ENCODE measurements at regions not wholly inside any gene's neighbourhood (a gene's known extent, or its start where the extent isn't known, plus 50 kb on each side); places are given as distances from the start of the nearest gene placed in this dataset.

- DNase-seq: no peak
Measured at GRCh38 chr3:78148986-78149717, 1109.3 kb downstream of the ROBO2 start.

DNA sequence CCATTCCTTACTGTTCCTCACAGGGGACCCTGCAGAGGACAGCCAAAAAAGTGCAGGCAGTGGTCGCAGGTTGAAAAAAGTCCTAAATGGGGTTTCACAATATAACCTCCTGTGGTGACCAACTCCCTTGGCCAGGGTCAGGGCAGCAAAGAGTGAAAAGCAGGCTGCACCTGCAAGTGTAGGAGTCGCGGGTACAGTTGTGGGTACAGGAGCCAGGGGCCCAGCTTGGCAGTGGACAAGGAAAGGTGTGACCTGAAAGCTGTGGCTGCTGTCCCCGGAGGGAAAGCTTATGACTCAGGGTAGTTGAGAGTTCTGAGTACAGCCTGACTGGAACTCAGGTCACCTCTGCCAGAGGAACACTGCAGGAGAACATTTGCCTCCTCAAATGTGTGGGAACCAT, 1114.1 kb downstream of the ROBO2 start:
- no peak for DNase-seq

DNA sequence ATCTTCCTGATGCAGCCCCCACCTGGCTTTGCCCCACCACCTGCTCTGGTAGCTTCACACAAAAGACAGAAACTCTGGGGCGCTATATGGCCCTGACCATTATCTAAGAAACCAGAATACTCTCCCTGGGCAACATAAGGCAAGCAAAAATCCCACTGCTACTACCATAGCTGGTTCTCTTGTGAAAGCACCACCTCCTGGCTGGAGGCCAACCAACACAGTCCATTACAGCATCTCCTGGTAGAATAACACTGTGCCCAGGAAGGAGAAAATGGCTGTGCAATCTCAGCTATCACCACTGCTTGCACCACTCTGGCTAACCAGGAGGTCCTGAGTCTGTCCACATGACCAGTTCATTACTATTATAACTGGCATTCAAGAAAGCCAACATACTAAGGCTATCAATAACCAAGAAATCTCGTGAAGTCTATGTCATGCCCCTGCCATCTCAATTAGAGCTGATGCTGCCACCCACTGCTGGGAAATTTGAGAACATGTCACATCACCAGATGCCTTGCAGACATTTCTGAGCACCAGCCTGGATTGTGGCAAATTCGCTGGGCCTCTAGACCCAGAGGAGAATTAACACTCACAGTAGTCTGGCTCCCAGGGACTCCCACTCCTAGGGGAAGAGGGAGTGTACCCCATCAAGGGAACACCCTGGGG, 1114.8 kb downstream of the ROBO2 start:
- no peak for DNase-seq

DNA sequence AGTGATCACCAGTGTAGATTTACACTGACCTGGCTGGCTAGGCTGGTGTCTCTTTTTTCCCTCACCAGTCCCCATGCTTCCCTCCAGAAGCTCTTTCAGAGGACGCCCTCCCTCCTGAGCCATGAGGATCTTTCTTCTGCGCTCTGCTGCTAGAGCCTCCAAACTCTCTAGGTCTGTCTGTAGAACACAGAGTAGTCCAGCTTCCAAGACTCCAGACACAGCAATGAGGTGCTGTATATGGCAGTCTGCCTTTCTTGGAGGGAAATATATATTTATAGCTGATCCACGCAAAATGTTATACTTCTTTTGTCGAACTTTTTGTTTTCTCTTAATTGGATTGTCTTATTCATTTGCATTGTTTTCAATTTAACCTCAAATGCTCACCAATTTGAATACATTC, 1121.8 kb downstream of the ROBO2 start:
- DNase-seq: no peak

DNA sequence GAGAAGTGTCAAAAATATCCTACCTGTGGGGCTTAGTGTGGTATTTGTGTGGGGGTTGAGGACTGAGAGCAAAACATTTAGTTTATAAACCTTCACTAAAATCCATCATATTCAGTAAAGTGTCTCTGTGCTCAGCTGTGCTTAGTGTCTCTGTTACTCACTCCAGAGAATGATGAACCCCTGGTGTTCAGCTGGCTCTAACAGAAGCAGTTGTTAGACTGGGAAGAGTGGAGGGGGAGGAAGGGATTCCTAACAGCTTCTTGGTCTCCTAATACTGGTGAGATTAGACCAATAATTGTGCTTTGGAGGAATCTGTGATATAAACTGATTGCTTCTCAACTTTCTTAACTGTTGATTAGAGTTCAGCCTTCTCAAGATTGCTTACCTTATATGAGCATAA, 1123.5 kb downstream of the ROBO2 start:
- no peak for DNase-seq

DNA sequence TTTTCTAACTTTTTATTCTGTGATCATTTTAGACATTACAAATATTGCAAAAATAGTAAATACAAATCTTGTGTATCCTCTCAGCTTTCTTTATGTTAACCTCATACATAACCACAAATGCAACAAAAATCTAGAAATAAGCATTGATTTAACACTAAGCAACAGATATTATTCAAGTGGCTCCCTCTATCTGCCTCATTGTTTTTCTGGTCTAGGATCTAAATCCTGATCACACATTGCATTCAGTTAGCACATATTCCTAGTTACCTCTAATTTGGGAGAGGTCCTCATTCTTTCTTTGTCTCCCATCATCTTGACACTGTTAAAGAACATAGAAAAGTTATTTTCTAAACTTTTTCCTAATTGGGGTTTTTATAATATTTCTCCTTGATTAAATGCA, 1126.0 kb downstream of the ROBO2 start:
- no peak for DNase-seq

- no peak for DNase-seq
Measured at GRCh38 chr3:78174821-78175220, 1134.9 kb downstream of the ROBO2 start.

DNA sequence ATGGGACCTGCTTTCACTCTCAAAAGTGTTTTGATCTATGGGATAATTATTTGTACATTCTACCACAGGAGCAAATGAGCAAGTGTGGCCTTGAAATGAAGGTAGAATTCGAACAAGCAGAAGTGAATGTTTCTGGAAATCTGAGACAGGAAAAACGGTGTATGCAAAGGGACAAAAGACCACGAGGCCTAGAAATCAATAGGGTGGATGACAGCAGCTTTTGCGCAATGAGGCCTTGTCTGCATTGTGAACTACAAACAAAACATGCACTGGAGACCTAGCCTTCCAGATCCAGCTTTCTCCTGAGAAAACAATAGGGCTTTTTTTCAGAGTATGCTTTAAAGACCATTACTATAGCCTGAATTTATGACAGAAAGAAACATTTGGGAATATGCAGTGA, 1137.0 kb downstream of the ROBO2 start:
- no peak for DNase-seq

GRCh38 chr3:78177780-78178179, 1137.9 kb downstream of the ROBO2 start:
- no peak for DNase-seq

- DNase-seq: no peak
Measured at GRCh38 chr3:78178209-78178608, 1138.3 kb downstream of the ROBO2 start.

GRCh38 chr3:78178740-78179363, 1139.0 kb downstream of the ROBO2 start:
- DNase-seq: no peak

DNA sequence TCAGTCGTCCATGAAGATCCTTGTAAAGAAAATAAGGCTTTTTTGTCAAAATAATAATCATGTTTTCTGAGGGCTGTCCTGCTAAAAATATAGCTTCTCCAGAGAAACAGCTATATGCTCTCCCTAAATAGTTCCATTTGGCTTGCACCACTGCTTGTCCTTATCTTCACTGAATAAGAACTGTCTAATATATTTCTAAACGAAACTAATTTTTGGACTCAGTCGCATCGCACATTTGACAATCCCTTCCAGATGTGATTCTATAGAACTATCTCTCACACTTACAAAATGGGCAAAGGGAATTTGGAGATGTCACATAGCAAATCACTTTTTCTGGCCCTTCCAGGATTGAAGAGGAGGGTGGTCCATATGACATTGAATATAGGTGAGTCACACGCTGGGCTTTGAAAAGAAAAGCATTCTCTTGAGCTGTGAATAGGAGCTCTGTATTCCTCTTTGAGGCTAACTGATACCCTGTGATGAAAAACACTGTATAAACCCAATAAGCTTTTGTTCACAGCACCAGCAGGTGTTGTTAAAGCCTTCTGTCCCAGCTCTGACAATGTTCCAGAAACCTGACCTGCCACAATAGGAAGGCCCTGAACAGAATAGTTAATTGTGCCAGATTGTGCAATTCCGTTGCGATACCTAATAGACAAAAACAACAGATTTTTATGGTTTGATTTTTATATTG, 1144.2 kb downstream of the ROBO2 start:
- DNase-seq: peak; percentile 16

- DNase-seq: no peak
Measured at GRCh38 chr3:78186404-78186803, 1146.5 kb downstream of the ROBO2 start.

GRCh38 chr3:78201091-78201490, 1161.2 kb downstream of the ROBO2 start:
- DNase-seq: peak; percentile 0

DNA sequence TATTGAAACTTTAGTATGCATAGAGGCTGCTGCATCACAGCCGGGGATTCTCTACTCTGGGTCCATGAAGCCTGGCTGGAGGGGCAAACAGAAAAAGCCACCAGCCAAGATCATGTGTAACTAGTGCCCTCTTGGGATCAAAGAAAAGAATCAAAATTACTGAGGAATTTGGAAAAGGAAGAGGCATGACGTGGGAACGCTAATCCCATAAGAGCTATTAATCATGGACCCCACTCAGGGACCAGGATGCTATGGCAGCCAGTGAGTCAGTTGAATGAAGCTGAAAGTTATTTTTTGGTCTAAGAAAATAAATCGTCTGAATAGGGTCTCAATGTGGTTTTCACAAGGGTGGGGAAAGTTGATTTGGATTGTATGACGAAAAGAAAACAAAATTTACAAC, 1165.1 kb downstream of the ROBO2 start:
- DNase-seq: peak; percentile 0

DNA sequence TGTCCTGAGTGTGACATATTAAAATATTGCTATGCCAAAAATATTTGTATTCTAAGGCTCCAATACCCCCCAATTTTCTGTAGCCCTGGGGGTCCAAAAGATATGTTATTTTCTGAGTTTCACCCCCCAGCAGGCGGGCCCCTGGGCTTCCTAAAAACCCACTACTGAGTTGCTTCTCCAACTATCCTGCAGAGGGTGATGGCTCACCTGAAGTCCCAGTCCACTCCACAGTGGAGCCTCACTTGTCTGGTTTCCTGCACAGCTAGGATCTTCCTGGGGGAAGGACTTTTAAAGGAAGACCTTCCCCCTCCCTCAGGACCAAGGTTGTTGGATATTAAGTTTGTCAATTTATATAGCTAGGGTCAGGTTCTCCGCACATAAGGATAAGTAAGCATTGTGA, 1181.4 kb downstream of the ROBO2 start:
- no peak for DNase-seq

DNA sequence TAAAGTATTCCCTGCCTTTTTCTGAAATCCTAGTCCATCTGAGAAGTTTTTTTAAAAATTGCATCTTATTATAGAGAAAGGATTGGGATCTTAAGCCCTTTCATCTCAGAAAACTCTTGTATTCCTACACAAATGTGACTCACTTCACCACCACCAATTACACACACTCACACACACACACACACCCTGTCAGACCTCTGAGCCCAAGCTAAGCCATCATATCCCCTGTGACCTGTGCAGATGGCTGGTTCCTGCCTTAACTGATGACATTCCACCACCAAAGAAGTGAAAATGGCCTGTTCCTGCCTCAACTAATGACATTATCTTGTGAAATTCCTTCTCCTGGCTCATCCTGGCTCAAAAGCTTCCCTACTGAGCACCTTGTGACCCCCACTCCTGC, 1181.9 kb downstream of the ROBO2 start:
- no peak for DNase-seq

DNA sequence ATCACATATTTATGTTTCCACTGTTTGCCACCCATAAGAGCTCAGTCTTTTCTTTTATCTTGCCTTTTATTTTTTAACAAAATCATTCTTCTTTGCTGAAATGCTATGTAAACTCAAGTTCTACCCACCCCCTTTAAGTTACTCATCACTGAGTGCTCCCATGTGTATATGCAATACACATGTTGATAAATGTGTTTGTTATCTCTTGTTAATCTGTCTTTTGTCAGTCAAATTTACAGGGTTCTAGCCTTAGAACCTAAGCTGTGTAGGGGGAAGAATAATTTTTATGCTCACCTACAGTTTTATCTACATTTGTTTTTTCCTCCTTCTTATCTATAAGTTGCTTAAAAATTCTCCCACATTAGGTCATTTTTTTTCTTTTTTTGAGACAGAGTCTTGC, 1195.9 kb downstream of the ROBO2 start:
- DNase-seq: no peak

DNA sequence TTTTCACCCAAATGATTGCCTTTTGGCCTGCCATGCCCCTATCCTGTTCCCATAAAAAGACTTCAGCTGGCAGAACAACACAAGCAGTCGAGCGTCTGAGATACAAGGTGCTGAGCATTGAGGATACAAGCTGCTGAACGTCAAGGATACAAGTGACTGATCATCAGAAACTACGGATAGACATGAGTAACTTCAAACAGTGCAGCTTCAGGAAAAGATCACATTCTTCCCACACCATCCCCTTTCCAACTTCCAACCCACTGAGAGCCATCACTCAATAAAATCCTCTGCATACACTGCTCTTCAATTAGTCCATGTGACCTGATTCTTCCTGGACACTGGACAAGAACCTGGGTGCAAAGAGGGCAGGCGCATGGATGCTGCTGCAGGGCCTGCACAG, 1198.9 kb downstream of the ROBO2 start:
- DNase-seq: no peak

- DNase-seq: no peak
Measured at GRCh38 chr3:78242724-78243123, 1202.8 kb downstream of the ROBO2 start.

- no peak for DNase-seq
Measured at GRCh38 chr3:78244136-78244535, 1204.2 kb downstream of the ROBO2 start.

GRCh38 chr3:78249294-78249693, 1209.4 kb downstream of the ROBO2 start:
- DNase-seq: no peak

- DNase-seq: no peak
Measured at GRCh38 chr3:78253860-78254259, 1214.0 kb downstream of the ROBO2 start.

Measured in muscle of arm (tissue), 1 donor.